ENCODE measurements at regions not wholly inside any gene's neighbourhood (a gene's known extent, or its start where the extent isn't known, plus 50 kb on each side); places are given as distances from the start of the nearest gene placed in this dataset.

- TF ChIP-seq, protein P1, sequence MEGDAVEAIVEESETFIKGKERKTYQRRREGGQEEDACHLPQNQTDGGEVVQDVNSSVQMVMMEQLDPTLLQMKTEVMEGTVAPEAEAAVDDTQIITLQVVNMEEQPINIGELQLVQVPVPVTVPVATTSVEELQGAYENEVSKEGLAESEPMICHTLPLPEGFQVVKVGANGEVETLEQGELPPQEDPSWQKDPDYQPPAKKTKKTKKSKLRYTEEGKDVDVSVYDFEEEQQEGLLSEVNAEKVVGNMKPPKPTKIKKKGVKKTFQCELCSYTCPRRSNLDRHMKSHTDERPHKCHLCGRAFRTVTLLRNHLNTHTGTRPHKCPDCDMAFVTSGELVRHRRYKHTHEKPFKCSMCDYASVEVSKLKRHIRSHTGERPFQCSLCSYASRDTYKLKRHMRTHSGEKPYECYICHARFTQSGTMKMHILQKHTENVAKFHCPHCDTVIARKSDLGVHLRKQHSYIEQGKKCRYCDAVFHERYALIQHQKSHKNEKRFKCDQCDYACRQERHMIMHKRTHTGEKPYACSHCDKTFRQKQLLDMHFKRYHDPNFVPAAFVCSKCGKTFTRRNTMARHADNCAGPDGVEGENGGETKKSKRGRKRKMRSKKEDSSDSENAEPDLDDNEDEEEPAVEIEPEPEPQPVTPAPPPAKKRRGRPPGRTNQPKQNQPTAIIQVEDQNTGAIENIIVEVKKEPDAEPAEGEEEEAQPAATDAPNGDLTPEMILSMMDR (IDR thresholded peaks at IDR 0.05): no peak
- no peak for TF ChIP-seq POLR2AphosphoS5 (IDR thresholded peaks at IDR 0.05)
- TF ChIP-seq POLR2A (IDR thresholded peaks at IDR 0.05): no peak
These were observed 291.6 kb upstream of the ANO3 start for GRCh38 chr11:26040339-26040738.
